ENCODE measurements at regions not wholly inside any gene's neighbourhood (a gene's known extent, or its start where the extent isn't known, plus 50 kb on each side); places are given as distances from the start of the nearest gene placed in this dataset.
A peak's percentile ranks its signal among the peaks of the same experiment; 100 is the strongest.

DNA sequence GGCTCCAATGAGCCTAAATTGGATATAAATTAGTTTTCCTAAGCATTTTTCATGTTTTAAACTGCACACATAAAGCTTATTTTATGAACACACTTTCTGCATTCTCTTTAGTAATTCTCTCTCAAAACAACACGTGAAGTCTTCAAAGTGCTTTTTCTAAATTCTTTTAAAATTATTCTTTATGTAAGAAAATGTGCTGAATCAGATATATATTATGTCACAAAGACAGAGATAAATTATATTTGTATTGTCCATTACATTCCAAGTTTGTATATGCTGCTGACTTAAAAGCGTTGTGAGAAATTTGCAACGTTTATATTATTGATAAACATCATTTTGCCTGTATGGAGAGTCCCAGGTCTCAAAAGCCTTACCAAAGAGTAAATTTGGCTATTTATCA, 465.2 kb downstream of the BCAT1 start:
- no peak for DNase-seq
- intact Hi-C loops (cut with micrococcal nuclease) (no loop called here), dilution Hi-C loops (cut with HindIII; ENCODE audit: low sequenced_read_pairs, unreplicated experiment) (no loop called here), in situ Hi-C loops (cut with MboI; ENCODE audit: low sequenced_read_pairs) (no loop called here)
- Histone ChIP-seq H4K91ac (ENCODE audit: insufficient read depth, low read depth, low read length) (peak overlapping the region; percentile 44; the same call in 1 of the 2 replicates), H2BK5ac (ENCODE audit: low read depth, low read length, poor library complexity, severe bottlenecking) (peak overlapping the region; percentile 38), H3K36me3 (ENCODE audit: control insufficient read depth, insufficient read depth, low read length) (no peaks in the 10 kb centered on the region), H3K27me3 (ENCODE audit: control insufficient read depth, insufficient read depth, low read length) (no peaks in the 10 kb centered on the region), H3K4me1 (ENCODE audit: control insufficient read depth, insufficient read depth, low read length) (peaks cover 12% of the 10 kb centered on the region; the same call in 1 of the 2 replicates), H3K4me2 (ENCODE audit: low read depth, low read length) (no peak overlapping the region; the same call in 1 of the 2 replicates), H2AFZ (replicated peaks; ENCODE audit: low read length, poor library complexity) (no peak overlapping the region), H2BK120ac (ENCODE audit: low read depth, low read length) (peak overlapping the region; percentile 75; the same call in 1 of the 2 replicates), H3K27ac (ENCODE audit: insufficient read depth, low read length) (no peak overlapping the region), H2AK5ac (ENCODE audit: low read depth, low read length) (peak overlapping the region; percentile 91; the same call in 1 of the 2 replicates), H3K9me3 (ENCODE audit: control insufficient read depth, insufficient read depth, low read length) (no peaks in the 10 kb centered on the region), H2BK20ac (ENCODE audit: low read depth, low read length) (peak overlapping the region; percentile 88), H3K9me1 (ENCODE audit: insufficient read depth, low read length) (peaks cover 6% of the 10 kb centered on the region), H3K4me3 (ENCODE audit: insufficient read depth, low read depth, low read length) (no peak overlapping the region), H3K14ac (replicated peaks; ENCODE audit: low read depth, low read length) (peak overlapping the region; percentile 60; the same call in 1 of the 2 replicates), H3K23ac (ENCODE audit: low read depth, low read length) (peak overlapping the region; percentile 67; the same call in 1 of the 2 replicates), H3K56ac (ENCODE audit: extremely low read depth, insufficient read depth, low read length) (no peak overlapping the region), H4K8ac (ENCODE audit: low read depth in 2 of 2, low read length in 2 of 2) (peak overlapping the region in 1 of 2 experiments; percentile 73; a peak in 2 of 4 replicates), H3K9ac (ENCODE audit: low read depth, low read length) (no peak overlapping the region), H2AK9ac (replicated peaks; ENCODE audit: low read depth, low read length, poor library complexity) (no peak overlapping the region), H3K18ac (ENCODE audit: low read depth, low read length) (peak overlapping the region; percentile 46; the same call in 1 of the 2 replicates), H3K4ac (ENCODE audit: low read depth, low read length) (peak overlapping the region; percentile 58; the same call in 1 of the 2 replicates), H3K79me1 (ENCODE audit: low read depth in 1 of 2, low read length in 2 of 2) (peaks cover 22 to 26% of the 10 kb centered on the region in 2 experiments), H4K5ac (ENCODE audit: low read depth, low read length) (no peak overlapping the region; the same call in 1 of the 2 replicates), H4K20me1 (ENCODE audit: insufficient read depth, low read length) (no peaks in the 10 kb centered on the region), H2BK15ac (ENCODE audit: low read depth, low read length) (peak overlapping the region; percentile 70; the same call in 1 of the 3 replicates)
- no peak for TF ChIP-seq BHLHE40 (IDR thresholded peaks at IDR 0.05; ENCODE audit: low read depth, low read length)
- peak; percentile 63 for TF ChIP-seq MAFK (IDR thresholded peaks at IDR 0.05; ENCODE audit: low read depth, low read length)
- no peak for TF ChIP-seq MAZ (IDR thresholded peaks at IDR 0.05; ENCODE audit: borderline replicate concordance, low read depth, low read length)
- TF ChIP-seq RAD21 (IDR thresholded peaks at IDR 0.05; ENCODE audit: low read length), result no peak
- TF ChIP-seq RCOR1 (IDR thresholded peaks at IDR 0.05; ENCODE audit: insufficient replicate concordance, low read length), result no peak
- no CpG with 5 or more reads among the region's 3 CpGs for WGBS, 2 experiments (ENCODE audit: extremely low coverage in 2 of 2, insufficient read length in 1 of 2)
- ATAC-seq (ENCODE audit: low read depth), result no peak
- CTCF ChIA-PET, result no interaction called here
- no TSS peak for BruUV-seq (replicated peaks)
- POLR2A ChIA-PET (ENCODE audit: unreplicated experiment), result interaction anchor here (0.8 kb wide), 1 partner anchor 79 kb away, joined by 3 read pairs; no protein-coding TSS in a partner anchor

All from IMR-90 (cell line).